ENCODE measurements at regions not wholly inside any gene's neighbourhood (a gene's known extent, or its start where the extent isn't known, plus 50 kb on each side); places are given as distances from the start of the nearest gene placed in this dataset.

- no peaks in the 10 kb centered on the region for H3K9me3 ChIP-seq
- intact Hi-C loops (cut with DNase I; ENCODE audit: low total_unique reads) = no loop called here
- no peak for DNase-seq (ENCODE audit: low spot score in 2 of 2)
- no peaks in the 10 kb centered on the region for H3K27me3 ChIP-seq
- H3K4me1 ChIP-seq = no peaks in the 10 kb centered on the region
- no peak overlapping the region for H3K4me3 ChIP-seq
- TF ChIP-seq POLR2AphosphoS5 (IDR thresholded peaks at IDR 0.05) (no peak), CTCF (IDR thresholded peaks at IDR 0.05) (no peak), POLR2A (IDR thresholded peaks at IDR 0.05) (no peak)
- no peak overlapping the region for H3K27ac ChIP-seq
- no peaks in the 10 kb centered on the region for H3K36me3 ChIP-seq
Observed at GRCh38 chr13:75222031-75222430, 259.9 kb downstream of the TBC1D4 start.

- intact Hi-C loops (cut with DNase I; ENCODE audit: low total_unique reads) = no loop called here
- Histone ChIP-seq H3K27me3 (no peaks in the 10 kb centered on the region), H3K27ac (no peak overlapping the region), H3K4me3 (no peak overlapping the region), H3K9me3 (no peaks in the 10 kb centered on the region), H3K36me3 (no peaks in the 10 kb centered on the region), H3K4me1 (no peaks in the 10 kb centered on the region)
- TF ChIP-seq CTCF (IDR thresholded peaks at IDR 0.05) (no peak), POLR2A (IDR thresholded peaks at IDR 0.05) (no peak), POLR2AphosphoS5 (IDR thresholded peaks at IDR 0.05) (no peak)
- DNase-seq (ENCODE audit: low spot score in 2 of 2) = no peak
Observed at GRCh38 chr13:75220861-75221260, 261.1 kb downstream of the TBC1D4 start.

GRCh38 chr13:75220238-75220542 is 261.8 kb downstream of the TBC1D4 start:
- DNase-seq (ENCODE audit: low spot score in 2 of 2) = no peak
- Histone ChIP-seq H3K27ac (no peak overlapping the region), H3K27me3 (no peaks in the 10 kb centered on the region), H3K36me3 (no peaks in the 10 kb centered on the region), H3K4me3 (peak overlapping the region in 1 of 3 donors; percentile 32), H3K4me1 (no peaks in the 10 kb centered on the region), H3K9me3 (no peaks in the 10 kb centered on the region)
- no peak for TF ChIP-seq POLR2A (IDR thresholded peaks at IDR 0.05)
- TF ChIP-seq POLR2AphosphoS5 (IDR thresholded peaks at IDR 0.05) = no peak
- no peak for TF ChIP-seq CTCF (IDR thresholded peaks at IDR 0.05)
- intact Hi-C loops (cut with DNase I; ENCODE audit: low total_unique reads) = no loop called here

GRCh38 chr13:75219479-75220237 is 262.3 kb downstream of the TBC1D4 start:
- intact Hi-C loops (cut with DNase I; ENCODE audit: low total_unique reads) = no loop called here
- H3K4me3 ChIP-seq = peak overlapping the region in 2 of 3 donors; percentile 17 to 32
- DNase-seq (ENCODE audit: low spot score in 2 of 2) = peak; percentile 44 to 80
- no peaks in the 10 kb centered on the region for H3K4me1 ChIP-seq
- H3K9me3 ChIP-seq = no peaks in the 10 kb centered on the region
- H3K27me3 ChIP-seq = no peaks in the 10 kb centered on the region
- no peak overlapping the region for H3K27ac ChIP-seq
- no peaks in the 10 kb centered on the region for H3K36me3 ChIP-seq
- TF ChIP-seq POLR2AphosphoS5 (IDR thresholded peaks at IDR 0.05) (no peak), POLR2A (IDR thresholded peaks at IDR 0.05) (no peak), CTCF (IDR thresholded peaks at IDR 0.05) (peak; percentile 55 to 91 (median 80))

- intact Hi-C loops (cut with DNase I; ENCODE audit: low total_unique reads) = no loop called here
- Histone ChIP-seq H3K27ac (no peak overlapping the region), H3K4me3 (no peak overlapping the region), H3K36me3 (no peaks in the 10 kb centered on the region), H3K9me3 (no peaks in the 10 kb centered on the region), H3K4me1 (no peaks in the 10 kb centered on the region), H3K27me3 (no peaks in the 10 kb centered on the region)
- no peak for DNase-seq (ENCODE audit: low spot score in 2 of 2)
- no peak for TF ChIP-seq CTCF (IDR thresholded peaks at IDR 0.05)
- no peak for TF ChIP-seq POLR2A (IDR thresholded peaks at IDR 0.05)
- TF ChIP-seq POLR2AphosphoS5 (IDR thresholded peaks at IDR 0.05) = no peak
Observed at GRCh38 chr13:75217949-75218348, 264.0 kb downstream of the TBC1D4 start.

All from breast epithelium (tissue), 4 donors.